ENCODE measurements at regions not wholly inside any gene's neighbourhood (a gene's known extent, or its start where the extent isn't known, plus 50 kb on each side); places are given as distances from the start of the nearest gene placed in this dataset.

DNA sequence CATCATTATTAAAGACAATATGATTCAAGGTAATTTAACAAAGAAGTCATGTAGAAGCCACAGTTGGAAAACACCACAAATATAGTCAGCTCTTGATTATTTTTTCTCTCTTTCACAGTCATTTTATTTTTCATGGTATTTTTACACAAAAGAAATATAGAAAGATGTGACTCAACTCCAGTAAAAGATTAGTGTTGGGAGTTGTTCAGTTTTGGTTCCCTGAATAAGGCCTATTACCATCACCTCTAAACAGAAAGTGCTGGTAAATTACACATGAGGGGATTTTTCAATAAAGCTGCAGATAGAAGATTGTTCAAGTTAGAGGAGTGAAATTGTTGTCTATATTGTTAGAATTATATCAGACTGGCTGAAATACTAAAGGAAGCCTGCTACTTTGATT is 107.0 kb downstream of the DDIT4L start:
- TF ChIP-seq CTCF (IDR thresholded peaks at IDR 0.05; ENCODE audit: low read depth, low read length): no peak

DNA sequence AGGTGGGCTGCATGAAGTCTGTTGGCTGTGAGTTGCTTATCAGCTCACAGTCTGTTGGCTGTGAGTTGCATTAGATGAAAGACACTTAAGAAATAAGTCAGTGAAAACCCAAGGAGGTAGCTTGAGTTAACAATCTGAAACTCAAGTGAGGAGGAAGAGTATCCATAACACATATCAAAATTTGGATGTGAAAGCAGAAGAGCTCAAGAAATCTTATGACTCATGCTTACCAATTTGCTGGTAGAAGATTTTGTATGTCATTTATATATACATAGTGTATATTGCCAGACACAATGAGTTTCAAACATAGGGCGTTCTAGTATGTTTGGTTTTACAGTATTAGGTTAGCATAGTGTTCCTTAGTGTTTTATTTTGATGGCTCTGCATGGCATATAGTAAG is 107.4 kb downstream of the DDIT4L start:
- Histone ChIP-seq H3K4me1 (ENCODE audit: low read depth) (peaks cover 2% of the 10 kb centered on the region), H3K4me3 (no peak overlapping the region), H3K27me3 (no peaks in the 10 kb centered on the region), H3K9me3 (ENCODE audit: low read depth) (no peaks in the 10 kb centered on the region), H3K27ac (no peak overlapping the region), H3K36me3 (no peaks in the 10 kb centered on the region)
- DNase-seq (ENCODE audit: low read depth in 1 of 2, low spot score in 1 of 2): no peak
- no peak for TF ChIP-seq CTCF (IDR thresholded peaks at IDR 0.05; ENCODE audit: low read depth, low read length)

More for the DNA sequence above, 107.0 kb downstream of the DDIT4L start:
- H3K27me3 ChIP-seq: no peaks in the 10 kb centered on the region
- H3K4me1 ChIP-seq (ENCODE audit: low read depth): peaks cover 2% of the 10 kb centered on the region
- H3K27ac ChIP-seq: no peak overlapping the region
- H3K9me3 ChIP-seq (ENCODE audit: low read depth): no peaks in the 10 kb centered on the region
- no peak for DNase-seq (ENCODE audit: low read depth in 1 of 2, low spot score in 1 of 2)
- no peaks in the 10 kb centered on the region for H3K36me3 ChIP-seq
- no peak overlapping the region for H3K4me3 ChIP-seq

DNA sequence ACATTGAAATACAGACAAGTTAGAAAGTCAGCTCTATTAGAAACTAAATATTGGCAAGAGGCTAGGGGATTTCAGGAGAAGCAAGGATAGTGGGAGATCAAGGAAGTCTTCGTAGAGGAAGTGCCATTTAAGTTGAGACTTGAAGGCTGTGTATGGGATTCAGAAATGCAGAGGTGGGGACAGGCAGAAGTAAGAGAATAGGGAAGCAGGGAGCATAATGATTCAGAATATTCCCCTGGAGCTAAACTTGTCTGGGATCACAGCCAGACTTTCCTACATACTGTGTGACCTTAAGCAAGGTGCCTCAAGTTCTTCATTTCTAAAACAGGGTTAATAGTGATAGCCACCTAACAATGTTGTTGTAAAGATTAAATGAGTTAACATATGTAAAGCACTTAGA is 108.8 kb downstream of the DDIT4L start:
- no peak for TF ChIP-seq CTCF (IDR thresholded peaks at IDR 0.05; ENCODE audit: low read depth, low read length)
- H3K4me1 ChIP-seq (ENCODE audit: low read depth): peaks cover 2% of the 10 kb centered on the region
- no peaks in the 10 kb centered on the region for H3K9me3 ChIP-seq (ENCODE audit: low read depth)
- no peak for DNase-seq (ENCODE audit: low read depth in 1 of 2, low spot score in 1 of 2)
- no peak overlapping the region for H3K27ac ChIP-seq
- no peaks in the 10 kb centered on the region for H3K36me3 ChIP-seq
- H3K4me3 ChIP-seq: no peak overlapping the region
- no peaks in the 10 kb centered on the region for H3K27me3 ChIP-seq

DNA sequence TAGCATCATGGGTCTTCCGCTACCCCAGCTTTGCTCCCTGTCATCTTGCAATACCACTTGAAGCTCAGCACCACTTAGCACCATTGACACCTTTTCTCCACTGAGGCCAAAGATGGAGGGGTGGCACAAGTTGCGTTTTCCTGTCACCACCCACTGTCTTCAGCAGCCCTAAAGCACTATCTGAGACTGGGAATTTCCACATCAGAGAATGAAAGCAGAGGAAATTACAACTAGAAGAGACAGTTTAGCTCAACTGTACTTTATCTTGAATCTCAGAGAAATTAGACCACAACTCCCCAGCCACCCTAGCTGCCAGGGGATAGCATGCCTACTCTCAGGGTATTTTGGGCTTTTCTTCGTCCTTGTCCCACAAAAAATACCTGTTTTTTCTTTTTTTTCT is 111.0 kb downstream of the DDIT4L start:
- H3K36me3 ChIP-seq: no peaks in the 10 kb centered on the region
- H3K4me3 ChIP-seq: no peak overlapping the region
- H3K4me1 ChIP-seq (ENCODE audit: low read depth): no peaks in the 10 kb centered on the region
- H3K9me3 ChIP-seq (ENCODE audit: low read depth): no peaks in the 10 kb centered on the region
- H3K27me3 ChIP-seq: no peaks in the 10 kb centered on the region
- H3K27ac ChIP-seq: no peak overlapping the region
- no peak for TF ChIP-seq CTCF (IDR thresholded peaks at IDR 0.05; ENCODE audit: low read depth, low read length)
- no peak for DNase-seq (ENCODE audit: low read depth in 1 of 2, low spot score in 1 of 2)

- no peak overlapping the region for H3K27ac ChIP-seq
- DNase-seq (ENCODE audit: low read depth in 1 of 2, low spot score in 1 of 2): no peak
- no peaks in the 10 kb centered on the region for H3K4me1 ChIP-seq (ENCODE audit: low read depth)
- H3K4me3 ChIP-seq: no peak overlapping the region
- TF ChIP-seq CTCF (IDR thresholded peaks at IDR 0.05; ENCODE audit: low read depth, low read length): no peak
- H3K36me3 ChIP-seq: no peaks in the 10 kb centered on the region
- H3K9me3 ChIP-seq (ENCODE audit: low read depth): no peaks in the 10 kb centered on the region
- H3K27me3 ChIP-seq: no peaks in the 10 kb centered on the region
Observed at GRCh38 chr4:100076753-100077152, 113.5 kb downstream of the DDIT4L start.

Measured in cardiac muscle cell (in vitro differentiated cells and primary cell).